ENCODE measurements at regions not wholly inside any gene's neighbourhood (a gene's known extent, or its start where the extent isn't known, plus 50 kb on each side); places are given as distances from the start of the nearest gene placed in this dataset.

DNA sequence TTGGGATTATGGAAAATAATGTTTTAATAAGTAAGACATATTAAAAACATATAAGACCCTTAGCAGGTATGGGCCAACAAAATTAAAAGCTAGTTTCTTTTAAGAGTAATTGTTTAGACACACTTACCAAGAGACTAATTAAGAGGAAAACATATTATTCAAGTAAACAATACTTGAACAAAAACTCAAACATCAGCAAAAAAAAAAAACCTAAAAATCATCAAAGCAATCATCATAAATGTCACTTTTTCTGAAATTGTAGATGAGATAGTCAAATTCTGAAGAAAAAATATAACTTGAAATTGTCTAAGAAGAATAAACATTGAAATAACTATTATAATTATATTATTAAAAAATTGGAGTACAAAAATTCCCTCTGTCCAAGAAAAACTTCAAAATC, 1318.2 kb downstream of the ZPLD1 start:
- TF ChIP-seq, protein P1, sequence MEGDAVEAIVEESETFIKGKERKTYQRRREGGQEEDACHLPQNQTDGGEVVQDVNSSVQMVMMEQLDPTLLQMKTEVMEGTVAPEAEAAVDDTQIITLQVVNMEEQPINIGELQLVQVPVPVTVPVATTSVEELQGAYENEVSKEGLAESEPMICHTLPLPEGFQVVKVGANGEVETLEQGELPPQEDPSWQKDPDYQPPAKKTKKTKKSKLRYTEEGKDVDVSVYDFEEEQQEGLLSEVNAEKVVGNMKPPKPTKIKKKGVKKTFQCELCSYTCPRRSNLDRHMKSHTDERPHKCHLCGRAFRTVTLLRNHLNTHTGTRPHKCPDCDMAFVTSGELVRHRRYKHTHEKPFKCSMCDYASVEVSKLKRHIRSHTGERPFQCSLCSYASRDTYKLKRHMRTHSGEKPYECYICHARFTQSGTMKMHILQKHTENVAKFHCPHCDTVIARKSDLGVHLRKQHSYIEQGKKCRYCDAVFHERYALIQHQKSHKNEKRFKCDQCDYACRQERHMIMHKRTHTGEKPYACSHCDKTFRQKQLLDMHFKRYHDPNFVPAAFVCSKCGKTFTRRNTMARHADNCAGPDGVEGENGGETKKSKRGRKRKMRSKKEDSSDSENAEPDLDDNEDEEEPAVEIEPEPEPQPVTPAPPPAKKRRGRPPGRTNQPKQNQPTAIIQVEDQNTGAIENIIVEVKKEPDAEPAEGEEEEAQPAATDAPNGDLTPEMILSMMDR (IDR thresholded peaks at IDR 0.05; ENCODE audit: partially characterized antibody, unreplicated experiment): no peak
- Mint-ChIP-seq H3K27ac (ENCODE audit: unreplicated experiment) (no peak overlapping the region), H3K27me3 (ENCODE audit: unreplicated experiment) (no peaks in the 10 kb centered on the region), H3K4me3 (ENCODE audit: unreplicated experiment) (no peak overlapping the region), H3K36me3 (ENCODE audit: unreplicated experiment) (no peaks in the 10 kb centered on the region), H3K4me1 (ENCODE audit: low read depth, unreplicated experiment) (peaks cover 2% of the 10 kb centered on the region), H3K9me3 (ENCODE audit: unreplicated experiment) (peaks cover 4% of the 10 kb centered on the region)
- no peak for DNase-seq

DNA sequence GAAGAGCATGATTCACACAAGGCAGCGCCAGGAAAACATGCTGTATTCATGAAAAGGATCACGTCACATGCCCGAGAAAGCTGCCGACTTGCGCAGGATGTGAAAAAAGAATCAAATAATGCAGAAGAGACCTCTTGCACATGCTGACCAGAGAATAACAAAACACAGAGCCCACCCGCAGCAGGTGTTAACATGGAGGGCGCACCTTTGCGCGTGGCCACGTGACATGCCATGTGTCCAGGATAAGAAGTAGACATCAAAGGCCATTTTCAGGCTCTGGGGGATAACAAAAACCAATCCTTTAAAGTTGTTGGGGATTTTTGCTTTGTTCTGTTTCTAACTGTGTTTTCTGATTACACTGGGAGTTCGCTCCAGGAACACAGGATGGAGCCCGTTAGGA, 1332.8 kb downstream of the ZPLD1 start:
- H3K27ac Mint-ChIP-seq (ENCODE audit: unreplicated experiment): peak overlapping the region; percentile 89
- peaks cover 8% of the 10 kb centered on the region for H3K4me1 Mint-ChIP-seq (ENCODE audit: low read depth, unreplicated experiment)
- H3K27me3 Mint-ChIP-seq (ENCODE audit: unreplicated experiment): peaks cover 4% of the 10 kb centered on the region
- H3K4me3 Mint-ChIP-seq (ENCODE audit: unreplicated experiment): no peak overlapping the region
- peak; percentile 22 for DNase-seq
- no peaks in the 10 kb centered on the region for H3K9me3 Mint-ChIP-seq (ENCODE audit: unreplicated experiment)
- H3K36me3 Mint-ChIP-seq (ENCODE audit: unreplicated experiment): peaks cover 6% of the 10 kb centered on the region
- TF ChIP-seq, protein P1 (IDR thresholded peaks at IDR 0.05; ENCODE audit: partially characterized antibody, unreplicated experiment): no peak

DNA sequence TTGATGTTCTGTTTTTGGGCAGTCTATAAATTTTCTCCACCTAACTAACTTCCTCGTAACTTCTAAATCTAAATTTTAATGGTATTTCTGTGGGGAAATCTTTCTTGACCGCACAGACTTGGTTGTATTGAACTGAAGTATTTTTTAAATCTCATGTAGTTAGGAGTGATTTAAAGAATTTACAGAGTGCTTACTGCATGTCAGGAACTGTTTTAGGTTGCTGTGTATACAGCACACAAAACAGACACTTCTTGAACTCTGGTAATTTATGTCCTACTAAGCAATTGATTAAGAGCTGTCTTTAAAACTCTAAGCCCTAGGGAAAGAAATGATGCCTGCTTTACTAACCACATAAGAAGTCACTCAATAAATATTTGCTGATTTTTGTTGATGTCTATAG, 1350.2 kb downstream of the ZPLD1 start:
- H3K9me3 Mint-ChIP-seq (ENCODE audit: unreplicated experiment): peaks cover 3% of the 10 kb centered on the region
- H3K4me1 Mint-ChIP-seq (ENCODE audit: low read depth, unreplicated experiment): peaks cover 23% of the 10 kb centered on the region
- no peaks in the 10 kb centered on the region for H3K36me3 Mint-ChIP-seq (ENCODE audit: unreplicated experiment)
- H3K27me3 Mint-ChIP-seq (ENCODE audit: unreplicated experiment): no peaks in the 10 kb centered on the region
- no peak for DNase-seq
- H3K27ac Mint-ChIP-seq (ENCODE audit: unreplicated experiment): peak overlapping the region; percentile 24
- TF ChIP-seq, protein P1 (IDR thresholded peaks at IDR 0.05; ENCODE audit: partially characterized antibody, unreplicated experiment): no peak
- H3K4me3 Mint-ChIP-seq (ENCODE audit: unreplicated experiment): no peak overlapping the region

DNA sequence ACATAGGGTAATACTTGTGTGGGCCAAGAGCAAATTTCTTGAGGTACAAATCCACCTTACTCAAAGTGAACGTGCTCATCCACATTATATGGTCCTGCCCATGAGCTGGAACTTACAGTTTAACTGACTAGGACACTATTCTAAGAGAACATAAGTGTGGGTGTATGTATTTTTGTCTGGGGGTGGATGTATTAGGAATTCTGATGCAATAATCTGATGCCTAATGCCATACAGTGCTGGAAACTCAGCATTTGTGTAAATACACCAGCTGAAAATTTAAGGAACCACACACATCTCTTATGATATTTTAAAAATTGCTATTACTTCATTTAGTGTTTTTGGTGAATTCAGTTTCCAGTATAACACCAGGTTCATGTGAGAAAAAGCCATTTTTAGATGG, 1350.7 kb downstream of the ZPLD1 start:
- Mint-ChIP-seq H3K36me3 (ENCODE audit: unreplicated experiment) (no peaks in the 10 kb centered on the region), H3K9me3 (ENCODE audit: unreplicated experiment) (peaks cover 3% of the 10 kb centered on the region), H3K4me1 (ENCODE audit: low read depth, unreplicated experiment) (peaks cover 23% of the 10 kb centered on the region), H3K4me3 (ENCODE audit: unreplicated experiment) (no peak overlapping the region), H3K27ac (ENCODE audit: unreplicated experiment) (peak overlapping the region; percentile 24), H3K27me3 (ENCODE audit: unreplicated experiment) (no peaks in the 10 kb centered on the region)
- TF ChIP-seq, protein P1 (IDR thresholded peaks at IDR 0.05; ENCODE audit: partially characterized antibody, unreplicated experiment): no peak
- no peak for DNase-seq

DNA sequence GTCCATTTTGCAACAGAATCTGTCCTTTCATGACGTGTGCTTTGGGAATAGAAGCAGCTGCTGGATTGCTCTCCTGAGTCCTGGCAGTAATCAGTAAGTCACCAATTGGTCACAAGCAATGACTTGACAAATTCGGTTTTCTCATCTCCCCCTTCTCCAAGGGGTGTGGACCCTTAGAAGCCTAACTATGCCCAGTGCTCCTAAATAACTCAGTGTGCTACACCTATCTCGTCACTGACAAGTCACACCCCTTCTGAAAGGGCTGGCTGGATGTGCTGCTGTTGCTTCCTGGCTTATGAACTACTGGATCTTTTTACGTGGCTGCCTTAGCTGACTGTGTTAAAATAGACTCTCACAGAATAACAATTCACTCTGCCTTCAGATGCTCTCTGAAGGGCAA, 1351.5 kb downstream of the ZPLD1 start:
- Mint-ChIP-seq H3K9me3 (ENCODE audit: unreplicated experiment) (peaks cover 3% of the 10 kb centered on the region), H3K4me1 (ENCODE audit: low read depth, unreplicated experiment) (peaks cover 23% of the 10 kb centered on the region), H3K27me3 (ENCODE audit: unreplicated experiment) (no peaks in the 10 kb centered on the region), H3K4me3 (ENCODE audit: unreplicated experiment) (peak overlapping the region; percentile 14), H3K27ac (ENCODE audit: unreplicated experiment) (peak overlapping the region; percentile 60), H3K36me3 (ENCODE audit: unreplicated experiment) (no peaks in the 10 kb centered on the region)
- no peak for DNase-seq
- TF ChIP-seq, protein P1 (IDR thresholded peaks at IDR 0.05; ENCODE audit: partially characterized antibody, unreplicated experiment): no peak
